ENCODE measurements at regions not wholly inside any gene's neighbourhood (a gene's known extent, or its start where the extent isn't known, plus 50 kb on each side); places are given as distances from the start of the nearest gene placed in this dataset.

GRCh38 chr2:59690849-59691248 is 862.6 kb downstream of the BCL11A start:
- TF ChIP-seq NRF1 (IDR thresholded peaks at IDR 0.05; ENCODE audit: low read depth, low read length) (no peak), CTCF (IDR thresholded peaks at IDR 0.05; ENCODE audit: control extremely low read depth in 1 of 3, insufficient read depth in 1 of 3, low read depth in 1 of 3, low read length in 3 of 3) (no peak), EZH2 (IDR thresholded peaks at IDR 0.05; ENCODE audit: low read depth, low read length, severe bottlenecking) (no peak), RAD21 (IDR thresholded peaks at IDR 0.05 in 1 of 2, conservative IDR thresholded peaks at IDR 0.05 in 1 of 2; ENCODE audit: low read depth in 2 of 2, low read length in 2 of 2) (no peak)
